ENCODE measurements at regions not wholly inside any gene's neighbourhood (a gene's known extent, or its start where the extent isn't known, plus 50 kb on each side); places are given as distances from the start of the nearest gene placed in this dataset.
"Not testable (repeated sequence)": the region's sequence is repeated elsewhere in the genome, so short reads cannot be mapped to it uniquely, and the experiment has no call there.

GRCh38 chr4:20026456-20026855 lies 225.2 kb upstream of the SLIT2 start:
- H3K4me3 ChIP-seq (ENCODE audit: low read length in 2 of 2) = no peak overlapping the region
- H3K27ac ChIP-seq (ENCODE audit: low read length) = no peak overlapping the region
- no peaks in the 10 kb centered on the region for H3K36me3 ChIP-seq (ENCODE audit: control insufficient read depth in 2 of 2, insufficient read depth in 2 of 2, low read length in 2 of 2)
- no peaks in the 10 kb centered on the region for H3K27me3 ChIP-seq (ENCODE audit: control insufficient read depth in 1 of 2, insufficient read depth in 2 of 2, low read length in 2 of 2)
- H3K9ac ChIP-seq (ENCODE audit: low read length in 2 of 2) = no peak overlapping the region
- H3K4me1 ChIP-seq (ENCODE audit: control insufficient read depth, insufficient read depth, low read length) = no peaks in the 10 kb centered on the region
- no peaks in the 10 kb centered on the region for H3K9me3 ChIP-seq (ENCODE audit: control insufficient read depth in 2 of 2, low read length in 2 of 2)

GRCh38 chr4:20022471-20022870 lies 229.2 kb upstream of the SLIT2 start:
- no peaks in the 10 kb centered on the region for H3K9me3 ChIP-seq (ENCODE audit: control insufficient read depth in 2 of 2, low read length in 2 of 2)
- no peaks in the 10 kb centered on the region for H3K27me3 ChIP-seq (ENCODE audit: control insufficient read depth in 1 of 2, insufficient read depth in 2 of 2, low read length in 2 of 2)
- no peak overlapping the region for H3K27ac ChIP-seq (ENCODE audit: low read length)
- no peaks in the 10 kb centered on the region for H3K4me1 ChIP-seq (ENCODE audit: control insufficient read depth, insufficient read depth, low read length)
- no peaks in the 10 kb centered on the region for H3K36me3 ChIP-seq (ENCODE audit: control insufficient read depth in 2 of 2, insufficient read depth in 2 of 2, low read length in 2 of 2)
- no peak overlapping the region for H3K9ac ChIP-seq (ENCODE audit: low read length in 2 of 2)
- no peak overlapping the region for H3K4me3 ChIP-seq (ENCODE audit: low read length in 2 of 2)

GRCh38 chr4:20020056-20020455 lies 231.6 kb upstream of the SLIT2 start:
- Histone ChIP-seq H3K9ac (ENCODE audit: low read length in 2 of 2) (no peak overlapping the region), H3K4me1 (ENCODE audit: control insufficient read depth, insufficient read depth, low read length) (no peaks in the 10 kb centered on the region), H3K9me3 (ENCODE audit: control insufficient read depth in 2 of 2, low read length in 2 of 2) (no peaks in the 10 kb centered on the region), H3K4me3 (ENCODE audit: low read length in 2 of 2) (no peak overlapping the region), H3K27ac (ENCODE audit: low read length) (no peak overlapping the region), H3K27me3 (ENCODE audit: control insufficient read depth in 1 of 2, insufficient read depth in 2 of 2, low read length in 2 of 2) (no peaks in the 10 kb centered on the region), H3K36me3 (ENCODE audit: control insufficient read depth in 2 of 2, insufficient read depth in 2 of 2, low read length in 2 of 2) (no peaks in the 10 kb centered on the region)

GRCh38 chr4:20019310-20020015 lies 232.2 kb upstream of the SLIT2 start:
- H3K27ac ChIP-seq (ENCODE audit: low read length) = no peak overlapping the region
- H3K4me1 ChIP-seq (ENCODE audit: control insufficient read depth, insufficient read depth, low read length) = no peaks in the 10 kb centered on the region
- H3K36me3 ChIP-seq (ENCODE audit: control insufficient read depth in 2 of 2, insufficient read depth in 2 of 2, low read length in 2 of 2) = no peaks in the 10 kb centered on the region
- H3K4me3 ChIP-seq (ENCODE audit: low read length in 2 of 2) = no peak overlapping the region
- no peak overlapping the region for H3K9ac ChIP-seq (ENCODE audit: low read length in 2 of 2)
- H3K9me3 ChIP-seq (ENCODE audit: control insufficient read depth in 2 of 2, low read length in 2 of 2) = no peaks in the 10 kb centered on the region
- no peaks in the 10 kb centered on the region for H3K27me3 ChIP-seq (ENCODE audit: control insufficient read depth in 1 of 2, insufficient read depth in 2 of 2, low read length in 2 of 2)

- no peaks in the 10 kb centered on the region for H3K4me1 ChIP-seq (ENCODE audit: control insufficient read depth, insufficient read depth, low read length)
- H3K4me3 ChIP-seq (ENCODE audit: low read length in 2 of 2) = no peak overlapping the region
- H3K27me3 ChIP-seq (ENCODE audit: control insufficient read depth in 1 of 2, insufficient read depth in 2 of 2, low read length in 2 of 2) = no peaks in the 10 kb centered on the region
- no peak overlapping the region for H3K9ac ChIP-seq (ENCODE audit: low read length in 2 of 2)
- no peaks in the 10 kb centered on the region for H3K9me3 ChIP-seq (ENCODE audit: control insufficient read depth in 2 of 2, low read length in 2 of 2)
- H3K27ac ChIP-seq (ENCODE audit: low read length) = no peak overlapping the region
- H3K36me3 ChIP-seq (ENCODE audit: control insufficient read depth in 2 of 2, insufficient read depth in 2 of 2, low read length in 2 of 2) = no peaks in the 10 kb centered on the region
Observed at GRCh38 chr4:20017777-20018115, 234.0 kb upstream of the SLIT2 start.

- no peaks in the 10 kb centered on the region for H3K4me1 ChIP-seq (ENCODE audit: control insufficient read depth, insufficient read depth, low read length)
- no peaks in the 10 kb centered on the region for H3K9me3 ChIP-seq (ENCODE audit: control insufficient read depth in 2 of 2, low read length in 2 of 2)
- no peak overlapping the region for H3K9ac ChIP-seq (ENCODE audit: low read length in 2 of 2)
- H3K27ac ChIP-seq (ENCODE audit: low read length) = no peak overlapping the region
- no peak overlapping the region for H3K4me3 ChIP-seq (ENCODE audit: low read length in 2 of 2)
- no peaks in the 10 kb centered on the region for H3K27me3 ChIP-seq (ENCODE audit: control insufficient read depth in 1 of 2, insufficient read depth in 2 of 2, low read length in 2 of 2)
- H3K36me3 ChIP-seq (ENCODE audit: control insufficient read depth in 2 of 2, insufficient read depth in 2 of 2, low read length in 2 of 2) = no peaks in the 10 kb centered on the region
Observed at GRCh38 chr4:20017070-20017776, 234.5 kb upstream of the SLIT2 start.

GRCh38 chr4:20015636-20016224 lies 236.0 kb upstream of the SLIT2 start:
- H3K4me1 ChIP-seq (ENCODE audit: control insufficient read depth, insufficient read depth, low read length) = no peaks in the 10 kb centered on the region

GRCh38 chr4:20003836-20004558 lies 247.7 kb upstream of the SLIT2 start:
- not testable (repeated sequence) for H3K36me3 ChIP-seq (ENCODE audit: control insufficient read depth in 2 of 2, insufficient read depth in 2 of 2, low read length in 2 of 2); H3K9ac ChIP-seq (ENCODE audit: low read length in 2 of 2); H3K4me3 ChIP-seq (ENCODE audit: low read length in 2 of 2); H3K27ac ChIP-seq (ENCODE audit: low read length); H3K4me1 ChIP-seq (ENCODE audit: control insufficient read depth, insufficient read depth, low read length); H3K9me3 ChIP-seq (ENCODE audit: control insufficient read depth in 2 of 2, low read length in 2 of 2); H3K27me3 ChIP-seq (ENCODE audit: control insufficient read depth in 1 of 2, insufficient read depth in 2 of 2, low read length in 2 of 2)

More at GRCh38 chr4:20015636-20016224, 236.0 kb upstream of the SLIT2 start:
- Histone ChIP-seq H3K9ac (ENCODE audit: low read length in 2 of 2) (no peak overlapping the region), H3K9me3 (ENCODE audit: control insufficient read depth in 2 of 2, low read length in 2 of 2) (no peaks in the 10 kb centered on the region), H3K36me3 (ENCODE audit: control insufficient read depth in 2 of 2, insufficient read depth in 2 of 2, low read length in 2 of 2) (no peaks in the 10 kb centered on the region), H3K27me3 (ENCODE audit: control insufficient read depth in 1 of 2, insufficient read depth in 2 of 2, low read length in 2 of 2) (no peaks in the 10 kb centered on the region), H3K27ac (ENCODE audit: low read length) (no peak overlapping the region), H3K4me3 (ENCODE audit: low read length in 2 of 2) (no peak overlapping the region)

GRCh38 chr4:19999775-20000414 lies 251.8 kb upstream of the SLIT2 start:
- Histone ChIP-seq H3K27me3 (ENCODE audit: control insufficient read depth in 1 of 2, insufficient read depth in 2 of 2, low read length in 2 of 2) (no peaks in the 10 kb centered on the region), H3K9me3 (ENCODE audit: control insufficient read depth in 2 of 2, low read length in 2 of 2) (no peaks in the 10 kb centered on the region), H3K4me1 (ENCODE audit: control insufficient read depth, insufficient read depth, low read length) (no peaks in the 10 kb centered on the region)

GRCh38 chr4:19999276-19999675 lies 252.4 kb upstream of the SLIT2 start:
- Histone ChIP-seq H3K4me3 (ENCODE audit: low read length in 2 of 2) (no peak overlapping the region), H3K9ac (ENCODE audit: low read length in 2 of 2) (no peak overlapping the region), H3K4me1 (ENCODE audit: control insufficient read depth, insufficient read depth, low read length) (no peaks in the 10 kb centered on the region), H3K27ac (ENCODE audit: low read length) (no peak overlapping the region), H3K36me3 (ENCODE audit: control insufficient read depth in 2 of 2, insufficient read depth in 2 of 2, low read length in 2 of 2) (no peaks in the 10 kb centered on the region), H3K9me3 (ENCODE audit: control insufficient read depth in 2 of 2, low read length in 2 of 2) (no peaks in the 10 kb centered on the region), H3K27me3 (ENCODE audit: control insufficient read depth in 1 of 2, insufficient read depth in 2 of 2, low read length in 2 of 2) (no peaks in the 10 kb centered on the region)

More at GRCh38 chr4:19999775-20000414, 251.8 kb upstream of the SLIT2 start:
- no peak overlapping the region for H3K4me3 ChIP-seq (ENCODE audit: low read length in 2 of 2)
- H3K9ac ChIP-seq (ENCODE audit: low read length in 2 of 2) = no peak overlapping the region
- H3K36me3 ChIP-seq (ENCODE audit: control insufficient read depth in 2 of 2, insufficient read depth in 2 of 2, low read length in 2 of 2) = no peaks in the 10 kb centered on the region
- H3K27ac ChIP-seq (ENCODE audit: low read length) = no peak overlapping the region
